HG02885 (cell line): ENCODE measurements at regions not wholly inside any gene's neighbourhood (a gene's known extent, or its start where the extent isn't known, plus 50 kb on each side); places are given as distances from the start of the nearest gene placed in this dataset.

ENCODE experiments used
- ATAC-seq: cut with Tn5 transposase; IDR thresholded peaks from one replicate; pipeline ENCODE4 v1.9.1; 2021; ENCODE audit warnings: mild to moderate bottlenecking; ENCODE audit not compliant: unreplicated experiment, poor library complexity

DNA sequence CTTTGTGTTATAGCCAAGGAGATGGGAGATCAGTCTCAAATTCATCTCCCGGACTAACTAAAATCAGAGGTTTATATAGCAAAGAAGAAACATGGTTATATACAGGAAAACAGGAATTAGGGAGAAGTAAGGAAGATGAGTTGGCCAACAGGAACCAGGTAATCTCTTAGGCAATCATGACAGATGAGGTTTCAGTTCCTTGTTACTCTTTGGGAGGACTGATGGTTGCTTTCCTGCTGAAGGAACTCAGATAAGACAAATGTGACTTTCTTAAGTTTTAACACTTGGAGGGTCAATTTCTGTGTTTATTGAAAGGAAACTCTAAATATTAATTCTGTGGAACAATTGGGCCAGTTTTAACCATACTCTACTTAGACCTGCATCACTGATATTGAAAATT is 1072.0 kb upstream of the CNTN5 start:
- no peak for ATAC-seq

DNA sequence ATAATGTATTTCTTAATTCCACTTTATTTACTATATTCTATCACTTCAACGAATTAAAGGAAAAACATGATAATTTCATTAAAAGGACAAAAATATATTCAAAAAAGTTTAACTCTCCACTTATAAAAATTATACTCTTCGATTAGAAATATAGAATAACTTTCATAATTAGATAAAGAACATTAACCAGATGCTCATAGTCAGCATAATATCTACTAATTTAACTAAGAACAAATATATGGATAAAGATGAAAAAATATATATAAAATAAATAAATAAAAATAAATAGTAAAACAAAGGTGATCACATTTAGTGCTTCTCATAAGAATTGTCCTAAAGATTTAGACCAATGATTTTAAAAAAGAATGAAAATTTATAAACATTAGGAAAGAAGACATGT is 1065.2 kb upstream of the CNTN5 start:
- no peak for ATAC-seq

DNA sequence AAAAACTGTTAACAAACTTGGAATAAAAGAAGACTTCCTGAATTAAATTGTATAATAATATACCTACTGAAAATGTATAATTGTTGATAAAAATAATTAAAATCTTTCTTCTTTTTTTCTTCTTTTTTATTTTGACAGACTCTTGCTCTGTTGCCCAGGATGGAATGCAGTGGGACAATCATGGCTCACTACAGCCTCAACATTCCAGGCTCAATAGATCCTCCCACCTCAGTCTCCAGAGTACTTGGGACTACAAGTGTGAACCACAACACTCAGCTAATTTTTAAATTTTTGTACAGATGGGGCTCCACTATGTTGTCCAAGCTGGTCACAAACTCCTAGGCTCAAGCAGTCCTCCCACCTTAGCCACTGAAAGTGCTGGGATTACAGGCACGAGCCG is 1063.8 kb upstream of the CNTN5 start:
- ATAC-seq: no peak

DNA sequence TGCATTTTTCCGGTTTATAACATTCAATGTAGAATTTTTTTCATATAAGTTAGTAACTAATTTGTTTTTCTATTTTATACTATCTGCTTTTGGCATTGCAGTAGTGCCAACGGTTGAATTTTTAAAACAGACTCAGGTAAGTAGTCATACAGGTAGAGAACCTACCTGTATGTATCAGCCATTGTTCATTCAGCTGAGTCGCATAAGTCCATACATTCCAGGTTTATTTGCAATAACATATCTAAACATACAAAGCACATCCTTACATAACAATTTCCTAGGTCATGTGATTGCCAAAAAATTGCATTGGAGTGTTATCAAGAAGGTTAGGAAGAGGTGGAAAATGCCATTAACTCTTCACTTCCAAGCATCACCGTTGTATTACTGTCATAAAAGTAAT is 1059.3 kb upstream of the CNTN5 start:
- no peak for ATAC-seq

DNA sequence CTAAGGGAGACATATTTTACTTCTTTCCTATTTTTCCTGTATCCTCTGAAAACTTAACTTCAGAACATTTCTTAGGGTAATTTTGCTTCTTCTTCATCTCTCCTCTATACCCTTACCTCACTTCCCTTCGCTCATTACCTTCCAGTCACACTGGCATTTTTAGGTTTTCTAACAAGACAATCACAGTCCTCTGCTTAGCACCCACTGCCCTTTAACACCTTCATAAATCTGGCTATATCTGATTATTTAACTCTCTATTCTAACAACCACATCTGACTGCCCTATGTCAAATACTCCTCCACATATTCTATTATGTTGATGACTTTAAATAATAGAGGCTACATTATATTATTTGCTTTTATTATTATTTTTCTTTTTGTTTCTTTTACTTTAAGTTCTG is 1058.0 kb upstream of the CNTN5 start:
- ATAC-seq: no peak

DNA sequence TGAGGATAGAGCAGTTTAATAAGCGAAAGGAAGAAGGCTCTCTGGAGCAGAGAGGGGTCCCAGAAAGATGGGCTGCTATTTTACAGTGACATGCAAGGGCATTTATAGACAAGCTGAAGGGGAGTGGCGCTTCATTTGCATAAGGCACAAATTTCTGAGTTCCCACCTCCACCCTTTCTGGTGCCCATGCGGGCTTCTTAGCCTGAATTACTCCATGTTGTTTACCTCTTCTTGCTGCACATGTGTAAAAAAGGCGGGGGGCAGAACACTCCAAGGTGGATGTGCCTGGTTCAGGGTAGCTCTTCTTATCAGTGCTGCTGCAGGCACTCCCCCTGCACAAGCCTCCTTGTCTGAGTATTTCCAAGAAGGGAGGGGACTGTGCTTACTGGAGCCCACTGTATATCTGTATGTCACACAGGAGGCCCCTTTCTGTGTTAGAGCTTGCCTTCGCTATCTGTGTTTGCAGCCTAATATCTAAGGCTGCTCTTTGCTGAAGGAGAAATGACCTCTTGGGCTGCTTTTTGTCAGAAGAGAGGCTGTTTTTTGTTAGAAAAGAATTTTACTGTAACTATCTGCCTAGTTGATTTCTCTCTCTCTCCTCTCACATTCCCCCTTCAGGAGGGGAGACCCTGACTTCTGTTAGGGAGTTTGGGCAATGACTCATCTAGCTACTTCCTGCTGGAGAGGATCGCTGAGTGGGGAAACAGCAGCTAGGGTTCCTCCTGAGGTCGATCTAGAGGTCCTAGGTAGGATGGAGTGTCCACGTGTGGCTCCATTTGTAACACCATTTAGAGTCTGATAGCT is 1057.0 kb upstream of the CNTN5 start:
- ATAC-seq: no peak

DNA sequence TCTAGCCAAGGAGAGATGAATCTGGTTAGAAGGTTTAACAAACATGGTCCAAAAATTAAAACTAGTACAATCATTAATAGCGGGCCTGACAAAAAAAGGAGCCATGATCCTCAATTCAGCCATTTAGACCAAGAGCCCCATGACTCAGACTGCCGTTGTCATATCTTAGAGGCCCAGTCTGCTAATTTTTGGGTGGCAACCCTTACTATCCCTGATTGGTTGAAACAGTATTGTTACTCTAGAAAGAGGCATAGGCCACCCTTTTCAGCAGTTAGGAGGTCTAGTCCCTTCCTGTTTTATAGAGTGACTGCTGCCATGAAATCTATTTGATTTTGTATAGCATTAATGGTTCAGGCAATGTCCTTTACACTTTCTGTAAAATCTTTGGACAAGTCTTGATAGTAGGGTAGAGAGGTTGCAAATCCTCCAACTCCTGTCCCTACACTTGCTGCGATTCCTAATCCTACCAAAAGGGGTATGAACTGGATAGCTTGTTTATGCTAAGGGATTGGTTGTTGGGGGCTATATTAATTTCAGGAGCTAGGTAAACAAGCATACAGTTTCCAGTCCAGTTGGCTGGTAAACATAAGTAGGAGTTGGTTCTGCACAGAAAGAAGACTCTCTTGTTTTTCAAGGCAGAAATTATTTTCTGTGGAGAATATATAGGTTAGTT is 1056.3 kb upstream of the CNTN5 start:
- ATAC-seq: no peak

DNA sequence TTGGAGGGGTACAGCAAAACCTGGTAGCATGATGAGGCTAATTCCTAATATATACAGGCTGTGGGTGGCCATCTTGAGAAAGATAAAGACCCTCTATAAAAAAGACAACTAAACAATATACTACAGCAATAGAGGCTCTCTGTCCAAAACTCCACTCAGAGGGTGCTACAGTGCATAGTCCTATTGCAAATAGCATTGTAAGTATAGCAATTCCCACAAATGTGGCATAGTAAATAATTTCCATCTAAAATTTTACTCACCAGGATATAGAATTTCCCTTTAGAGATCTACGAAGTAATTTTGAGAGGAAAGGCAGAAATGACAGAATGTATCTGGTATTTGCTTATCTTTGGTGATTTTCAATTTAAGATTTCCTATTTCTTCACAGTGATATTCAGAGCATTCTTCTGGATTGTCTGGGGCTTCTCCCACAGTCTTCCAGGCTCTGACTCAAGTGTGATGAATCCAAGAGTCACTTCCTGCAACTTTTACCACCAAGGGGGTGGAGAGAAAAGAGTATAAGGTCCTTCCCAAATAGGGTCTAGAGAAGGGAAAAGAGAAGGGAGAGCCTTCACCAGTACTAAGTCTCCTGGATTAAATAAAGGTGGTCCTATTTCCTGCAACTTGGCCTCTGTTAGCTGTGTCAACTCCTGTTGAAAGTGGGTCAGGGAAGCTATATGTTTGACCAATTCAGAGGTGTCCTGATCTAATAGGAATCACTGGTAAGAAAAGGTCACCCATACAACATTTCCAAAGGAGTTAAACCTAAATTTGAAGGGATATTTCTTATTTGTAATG is 1054.7 kb upstream of the CNTN5 start:
- no peak for ATAC-seq

DNA sequence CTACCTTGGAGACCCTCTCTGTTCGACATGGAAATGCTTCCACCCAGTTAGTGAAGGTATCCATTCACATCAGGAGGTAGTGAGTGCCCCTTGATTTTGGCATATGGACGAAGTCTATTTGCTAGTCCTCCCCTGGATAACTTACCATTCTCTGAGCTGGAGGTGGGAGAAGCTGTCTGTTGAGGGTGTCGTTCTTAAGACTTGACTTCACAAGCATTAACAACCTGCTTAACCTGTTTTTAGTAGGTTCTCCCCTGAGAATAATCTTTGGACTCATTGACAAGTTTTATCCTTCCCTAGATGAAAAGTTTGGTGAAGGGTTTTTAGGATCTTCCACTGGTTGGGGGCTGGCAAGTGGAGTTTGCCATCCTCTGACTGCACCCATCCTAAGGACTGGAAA is 1053.8 kb upstream of the CNTN5 start:
- ATAC-seq: no peak

DNA sequence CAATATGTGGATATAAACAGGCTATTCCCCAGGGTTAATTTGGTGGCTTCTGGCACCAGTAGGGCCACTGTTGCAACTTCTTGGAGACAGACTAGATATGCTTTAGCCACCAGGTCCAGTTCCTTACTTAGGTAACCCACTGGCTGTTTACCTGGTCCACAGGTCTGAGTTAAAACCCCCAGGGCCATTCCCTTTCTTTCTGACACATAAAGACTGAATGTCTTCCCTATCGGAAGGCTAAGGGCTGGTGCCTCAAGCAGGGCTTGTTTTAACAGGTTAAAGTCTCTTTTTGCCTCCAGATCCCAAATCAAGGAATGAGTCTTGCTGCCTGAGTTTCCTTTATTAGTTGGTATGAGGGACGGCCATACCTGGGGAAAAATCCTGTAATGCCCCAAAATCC is 1052.7 kb upstream of the CNTN5 start:
- ATAC-seq: no peak

DNA sequence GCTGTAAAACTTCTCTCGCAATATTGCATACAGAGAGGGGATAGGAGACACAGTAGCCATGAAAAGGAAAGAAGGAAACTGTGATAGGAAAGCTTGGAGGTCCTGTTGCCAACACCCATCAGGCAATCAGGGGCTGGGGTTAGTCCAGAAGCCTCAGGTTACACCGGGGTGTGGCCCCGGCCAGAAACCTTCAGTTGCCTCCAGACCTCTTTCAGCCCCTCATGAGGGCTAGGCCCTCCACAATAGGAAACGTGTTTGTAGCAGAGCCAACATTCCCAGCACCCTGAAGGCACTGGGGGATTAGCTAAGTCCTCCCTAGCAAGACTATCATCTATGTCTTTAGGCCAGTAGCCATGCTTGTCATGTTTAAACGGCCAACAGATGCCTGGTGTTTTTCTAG is 1048.0 kb upstream of the CNTN5 start:
- no peak for ATAC-seq

DNA sequence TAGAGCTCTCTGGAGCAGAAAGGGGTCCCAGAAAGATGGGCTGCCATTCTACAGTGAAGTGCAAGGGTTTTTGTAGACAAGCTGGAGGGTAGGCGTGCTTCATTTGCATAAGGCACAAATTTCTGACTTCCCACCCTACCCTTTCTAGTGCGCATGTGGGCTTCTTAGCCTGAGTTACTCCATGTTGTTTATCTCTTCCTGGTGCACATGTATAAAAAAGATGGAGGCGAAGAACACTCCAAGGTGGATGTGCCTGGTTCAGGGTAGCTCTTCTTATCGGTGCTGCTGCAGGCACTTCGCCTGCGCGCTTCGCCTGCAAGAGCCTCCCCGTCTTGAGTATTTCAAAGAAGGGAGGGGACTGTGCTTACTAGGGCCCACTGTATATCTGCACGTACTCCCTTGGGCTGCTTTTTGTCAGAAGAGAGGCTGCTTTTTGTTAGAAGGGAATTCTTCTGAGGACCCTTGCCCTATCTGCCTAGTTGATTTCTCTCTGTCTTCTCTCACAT is 1047.3 kb upstream of the CNTN5 start:
- ATAC-seq: no peak

DNA sequence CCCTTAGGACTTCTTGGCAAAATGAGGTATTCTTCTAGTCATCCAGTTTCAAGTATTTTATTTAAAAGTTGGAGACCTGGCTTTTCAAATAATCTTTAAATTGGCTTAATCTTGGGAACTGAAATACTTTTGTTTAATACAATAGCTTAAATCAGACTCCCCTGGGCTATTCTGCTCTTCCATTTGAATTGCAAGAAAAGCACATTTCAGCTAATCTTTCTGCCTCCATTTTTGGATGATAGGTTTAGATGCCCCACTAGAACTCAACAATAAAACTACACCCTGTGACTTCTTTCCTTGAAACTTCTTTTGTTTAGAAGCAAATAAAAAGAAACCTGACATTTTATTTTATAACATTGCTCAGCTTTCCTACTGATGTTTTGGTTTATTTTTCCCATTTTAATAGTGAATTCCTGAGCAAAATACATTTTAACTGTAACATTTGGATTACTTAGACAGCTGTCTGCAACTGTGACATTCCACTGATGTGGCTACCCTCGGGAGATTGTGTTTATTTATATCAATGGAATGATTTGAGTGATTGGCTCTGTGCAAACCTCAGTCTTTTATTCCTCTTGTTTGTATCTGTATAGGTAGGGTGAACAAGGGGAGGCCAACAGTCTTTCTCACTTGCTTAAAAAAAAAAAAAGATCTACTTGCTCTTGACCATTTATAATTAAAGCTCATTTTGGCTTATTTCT is 1045.8 kb upstream of the CNTN5 start:
- no peak for ATAC-seq

DNA sequence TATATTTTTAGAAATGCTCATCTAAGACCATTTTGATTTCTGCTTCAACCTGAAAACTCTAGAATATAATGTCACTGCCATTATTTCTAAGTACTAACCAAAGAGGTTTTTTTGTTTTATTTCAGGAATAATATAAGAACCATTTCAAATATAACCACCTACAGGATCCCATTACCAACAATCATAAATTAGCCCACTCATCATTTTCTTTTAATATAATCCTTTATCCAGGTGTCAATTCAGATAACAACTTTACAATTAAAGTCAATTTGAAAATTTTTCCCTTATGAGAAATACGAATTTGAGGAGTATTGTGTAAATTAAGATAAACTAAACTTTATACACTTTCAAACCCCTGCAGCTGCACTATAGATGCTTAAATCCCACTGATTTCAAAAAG is 1043.0 kb upstream of the CNTN5 start:
- no peak for ATAC-seq

DNA sequence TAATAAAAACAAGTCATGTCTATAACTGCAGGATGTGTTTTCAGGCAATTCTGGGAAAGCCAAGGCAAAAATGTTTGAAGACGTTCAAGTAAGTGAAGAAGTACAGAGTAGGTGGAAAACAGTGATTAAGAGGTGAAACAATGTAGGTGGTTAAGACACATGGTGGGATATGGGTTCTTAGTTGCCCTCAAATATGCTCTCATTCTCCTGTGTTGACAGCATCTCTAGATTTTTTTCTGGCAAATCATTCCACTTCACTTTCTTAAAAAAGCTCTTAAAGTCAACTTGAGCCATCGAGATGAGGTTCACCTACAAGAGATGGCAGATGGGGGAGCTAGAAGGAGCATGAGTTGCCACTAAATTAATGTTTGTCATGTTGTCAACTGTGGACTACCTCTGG is 1041.0 kb upstream of the CNTN5 start:
- ATAC-seq: no peak

DNA sequence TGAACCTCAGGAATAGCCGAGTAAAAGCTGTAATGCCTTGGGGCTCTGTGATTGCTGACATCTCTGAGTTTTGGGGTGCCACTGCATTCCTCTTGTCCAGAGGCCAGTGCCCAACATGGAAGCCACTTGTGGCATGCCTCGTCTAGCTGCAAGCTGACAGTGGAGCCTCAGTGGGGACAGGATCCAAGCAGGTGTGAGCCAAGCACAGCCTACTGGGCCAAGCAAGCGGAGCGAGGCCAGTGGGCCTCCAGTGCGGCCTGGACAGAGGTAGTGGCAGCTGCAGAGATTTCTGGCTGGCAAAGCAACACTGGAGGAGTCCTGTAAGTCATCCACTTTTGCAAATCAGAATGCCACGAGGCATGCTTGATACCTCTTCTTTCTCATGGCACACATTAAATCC is 1038.2 kb upstream of the CNTN5 start:
- no peak for ATAC-seq

DNA sequence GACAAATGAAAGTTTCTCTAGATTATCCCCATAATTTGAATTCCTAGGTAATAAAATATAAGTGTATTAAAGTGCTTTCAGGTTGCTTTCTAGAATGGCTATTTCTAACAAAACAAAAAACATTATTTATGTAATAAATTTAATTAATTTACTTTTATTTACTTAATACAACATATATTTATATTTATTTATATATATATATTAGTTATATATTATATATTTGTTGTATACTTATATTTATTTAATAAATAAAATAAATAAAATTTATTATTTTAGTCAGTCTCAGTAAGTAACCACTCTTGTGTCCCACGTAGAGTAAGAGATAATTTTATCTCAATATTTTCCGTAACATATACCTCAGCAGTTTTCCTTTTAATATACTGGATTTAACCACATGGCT is 1031.6 kb upstream of the CNTN5 start:
- ATAC-seq: no peak

DNA sequence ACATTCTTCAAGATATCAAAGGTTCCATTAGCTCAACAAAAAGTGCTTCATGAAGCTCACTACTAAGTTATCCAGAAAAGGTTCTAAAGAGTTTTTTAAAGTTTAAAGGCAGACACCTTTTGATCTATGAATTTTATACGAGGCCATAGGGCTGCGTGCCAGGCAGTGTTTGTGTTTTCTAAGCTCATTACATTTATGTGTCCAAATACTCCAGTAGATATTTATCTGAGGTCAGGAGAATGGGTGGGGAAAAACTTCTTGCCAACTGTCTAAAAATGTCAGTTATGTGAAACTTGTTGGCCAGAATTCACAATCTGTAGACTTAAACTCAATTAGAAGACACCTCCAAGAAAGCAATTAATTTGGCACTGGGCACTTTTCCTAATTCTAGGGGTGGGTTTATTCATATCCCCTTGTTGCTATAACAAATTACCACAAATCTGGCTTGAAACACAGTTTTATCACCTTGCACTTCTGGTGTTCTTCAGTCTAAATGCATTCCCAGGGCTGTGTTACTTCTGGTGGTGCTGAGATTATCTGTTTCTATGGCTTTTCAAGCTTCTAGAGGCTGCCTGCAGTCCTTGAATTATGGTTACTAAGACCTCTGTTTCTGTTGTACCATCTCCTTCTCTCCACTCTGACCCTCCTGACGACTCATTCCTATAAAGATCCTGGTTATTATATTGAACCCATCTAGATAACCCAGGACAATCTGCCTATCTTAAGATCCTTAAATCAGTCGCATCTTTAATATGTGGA is 1030.4 kb upstream of the CNTN5 start:
- ATAC-seq: no peak

DNA sequence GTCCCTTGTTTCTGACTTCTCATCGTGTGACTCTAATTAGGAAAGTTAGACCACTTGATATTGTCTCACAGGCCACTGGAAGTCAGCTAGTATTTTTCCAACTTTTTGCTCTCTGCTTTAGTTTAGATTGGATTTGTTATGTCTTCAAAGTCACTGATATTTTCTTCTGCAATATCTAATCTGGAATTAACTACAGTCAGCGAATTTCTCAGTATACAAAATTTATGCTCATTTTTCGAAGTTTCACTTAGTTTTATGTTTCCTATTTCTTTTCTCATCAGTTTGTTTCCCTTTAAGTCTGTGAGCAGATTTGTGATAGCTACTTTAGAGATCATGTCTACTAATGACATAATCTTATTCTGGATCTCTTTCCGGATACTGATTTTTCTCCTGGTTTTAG is 1027.2 kb upstream of the CNTN5 start:
- ATAC-seq: no peak

DNA sequence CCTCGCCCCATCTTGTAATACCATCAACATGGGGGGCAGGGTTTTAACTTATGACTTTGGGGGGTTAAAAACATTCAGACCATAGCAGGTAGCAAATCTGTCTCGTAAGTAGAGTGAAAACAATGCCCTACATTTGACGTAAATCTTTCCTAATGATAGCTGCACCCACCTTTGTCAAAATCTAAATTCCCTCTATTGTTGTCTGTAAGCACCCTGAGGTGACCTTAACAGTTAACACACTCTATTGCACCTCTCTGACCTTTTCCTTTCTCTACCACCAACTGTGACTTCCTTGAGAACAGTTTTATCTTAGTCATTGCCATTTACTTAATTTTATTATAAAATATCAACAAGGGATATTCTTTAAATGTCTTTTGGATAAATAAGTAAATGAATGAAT is 1024.9 kb upstream of the CNTN5 start:
- no peak for ATAC-seq
